ENCODE measurements at regions not wholly inside any gene's neighbourhood (a gene's known extent, or its start where the extent isn't known, plus 50 kb on each side); places are given as distances from the start of the nearest gene placed in this dataset.

- no peaks in the 10 kb centered on the region for H3K4me1 ChIP-seq
- H3K4me3 ChIP-seq: no peak overlapping the region
- H3K27ac ChIP-seq: no peak overlapping the region
- no peaks in the 10 kb centered on the region for H3K9me3 ChIP-seq
- no peaks in the 10 kb centered on the region for H3K36me3 ChIP-seq
- intact Hi-C loops (cut with DNase I; ENCODE audit: low total_unique reads): no loop called here
- no peaks in the 10 kb centered on the region for H3K27me3 ChIP-seq
- DNase-seq: no peak
- TF ChIP-seq, protein P1, sequence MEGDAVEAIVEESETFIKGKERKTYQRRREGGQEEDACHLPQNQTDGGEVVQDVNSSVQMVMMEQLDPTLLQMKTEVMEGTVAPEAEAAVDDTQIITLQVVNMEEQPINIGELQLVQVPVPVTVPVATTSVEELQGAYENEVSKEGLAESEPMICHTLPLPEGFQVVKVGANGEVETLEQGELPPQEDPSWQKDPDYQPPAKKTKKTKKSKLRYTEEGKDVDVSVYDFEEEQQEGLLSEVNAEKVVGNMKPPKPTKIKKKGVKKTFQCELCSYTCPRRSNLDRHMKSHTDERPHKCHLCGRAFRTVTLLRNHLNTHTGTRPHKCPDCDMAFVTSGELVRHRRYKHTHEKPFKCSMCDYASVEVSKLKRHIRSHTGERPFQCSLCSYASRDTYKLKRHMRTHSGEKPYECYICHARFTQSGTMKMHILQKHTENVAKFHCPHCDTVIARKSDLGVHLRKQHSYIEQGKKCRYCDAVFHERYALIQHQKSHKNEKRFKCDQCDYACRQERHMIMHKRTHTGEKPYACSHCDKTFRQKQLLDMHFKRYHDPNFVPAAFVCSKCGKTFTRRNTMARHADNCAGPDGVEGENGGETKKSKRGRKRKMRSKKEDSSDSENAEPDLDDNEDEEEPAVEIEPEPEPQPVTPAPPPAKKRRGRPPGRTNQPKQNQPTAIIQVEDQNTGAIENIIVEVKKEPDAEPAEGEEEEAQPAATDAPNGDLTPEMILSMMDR (IDR thresholded peaks at IDR 0.05): no peak
These were observed 690.5 kb downstream of the FRK start for GRCh38 chr6:115370202-115370601.

DNA sequence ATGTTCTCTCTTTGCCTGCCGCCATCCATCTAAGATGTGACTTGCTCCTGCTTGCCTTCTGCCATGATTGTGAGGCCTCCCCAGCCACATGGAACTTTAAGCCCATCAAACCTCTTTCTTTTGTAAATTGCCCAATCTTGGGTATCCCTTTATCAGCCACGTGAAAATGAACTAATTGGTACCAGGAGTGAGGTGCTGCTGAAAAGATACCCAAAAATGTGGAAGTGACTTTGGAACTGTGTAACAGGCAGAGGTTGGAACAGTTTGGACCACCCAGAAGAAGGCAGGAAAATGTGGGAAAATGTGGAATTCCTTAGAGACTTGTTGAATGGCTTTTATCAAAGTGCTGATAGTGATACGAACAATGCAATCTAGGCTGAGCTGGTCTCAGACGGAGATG lies 694.9 kb downstream of the FRK start:
- Histone ChIP-seq H3K4me3 (no peak overlapping the region), H3K4me1 (no peaks in the 10 kb centered on the region), H3K27me3 (no peaks in the 10 kb centered on the region), H3K9me3 (no peaks in the 10 kb centered on the region), H3K36me3 (no peaks in the 10 kb centered on the region), H3K27ac (no peak overlapping the region)
- no peak for DNase-seq
- TF ChIP-seq, protein P1 (IDR thresholded peaks at IDR 0.05): no peak
- intact Hi-C loops (cut with DNase I; ENCODE audit: low total_unique reads): no loop called here

- no peak for DNase-seq
- no peaks in the 10 kb centered on the region for H3K27me3 ChIP-seq
- no peak overlapping the region for H3K27ac ChIP-seq
- no peaks in the 10 kb centered on the region for H3K4me1 ChIP-seq
- no peak overlapping the region for H3K4me3 ChIP-seq
- H3K36me3 ChIP-seq: no peaks in the 10 kb centered on the region
- no peaks in the 10 kb centered on the region for H3K9me3 ChIP-seq
- TF ChIP-seq, protein P1 (IDR thresholded peaks at IDR 0.05): no peak
- intact Hi-C loops (cut with DNase I; ENCODE audit: low total_unique reads): no loop called here
These were observed 697.3 kb downstream of the FRK start for GRCh38 chr6:115363379-115363778.

DNA sequence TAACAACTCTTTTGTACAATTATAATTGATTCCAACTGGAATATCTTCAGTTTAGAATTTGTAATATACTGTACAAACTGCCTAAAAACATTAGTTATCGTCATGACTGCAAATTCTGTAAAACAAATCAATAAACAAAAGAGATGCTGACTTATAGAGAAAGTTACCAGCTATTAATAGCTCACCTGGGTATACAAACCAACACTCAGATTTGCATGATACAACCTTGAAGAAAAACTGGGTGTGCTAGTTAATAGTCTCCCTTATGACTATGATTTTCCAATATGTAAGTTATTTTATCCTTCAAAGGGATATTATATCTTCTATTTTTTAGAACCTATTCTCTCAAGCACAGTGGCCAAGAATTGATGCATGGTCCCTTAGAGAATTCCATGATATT lies 698.5 kb downstream of the FRK start:
- DNase-seq: no peak

GRCh38 chr6:115360602-115361325 lies 699.9 kb downstream of the FRK start:
- Histone ChIP-seq H3K27me3 (no peaks in the 10 kb centered on the region), H3K36me3 (no peaks in the 10 kb centered on the region), H3K4me3 (no peak overlapping the region), H3K27ac (no peak overlapping the region), H3K9me3 (no peaks in the 10 kb centered on the region), H3K4me1 (no peaks in the 10 kb centered on the region)
- DNase-seq: no peak
- intact Hi-C loops (cut with DNase I; ENCODE audit: low total_unique reads): no loop called here
- TF ChIP-seq, protein P1 (IDR thresholded peaks at IDR 0.05): no peak

More for the DNA sequence above, 698.5 kb downstream of the FRK start:
- H3K36me3 ChIP-seq: no peaks in the 10 kb centered on the region
- no peak overlapping the region for H3K27ac ChIP-seq
- TF ChIP-seq, protein P1 (IDR thresholded peaks at IDR 0.05): no peak
- no peaks in the 10 kb centered on the region for H3K4me1 ChIP-seq
- H3K27me3 ChIP-seq: no peaks in the 10 kb centered on the region
- no peak overlapping the region for H3K4me3 ChIP-seq
- H3K9me3 ChIP-seq: no peaks in the 10 kb centered on the region
- intact Hi-C loops (cut with DNase I; ENCODE audit: low total_unique reads): no loop called here
